SH-SY5Y (cell line): ENCODE measurements at regions not wholly inside any gene's neighbourhood (a gene's known extent, or its start where the extent isn't known, plus 50 kb on each side); places are given as distances from the start of the nearest gene placed in this dataset.

Experiments used
- GATA2 ChIP-seq: IDR thresholded peaks from 2 replicates; pipeline ENCODE4 v1.6.1; 2011; ENCODE audit warnings: mild to moderate bottlenecking, low read depth, low read length
- GATA3 ChIP-seq: IDR thresholded peaks from 2 replicates; pipeline ENCODE4 v1.6.1; 2011; ENCODE audit warnings: low read depth, mild to moderate bottlenecking, low read length, moderate library complexity

DNA sequence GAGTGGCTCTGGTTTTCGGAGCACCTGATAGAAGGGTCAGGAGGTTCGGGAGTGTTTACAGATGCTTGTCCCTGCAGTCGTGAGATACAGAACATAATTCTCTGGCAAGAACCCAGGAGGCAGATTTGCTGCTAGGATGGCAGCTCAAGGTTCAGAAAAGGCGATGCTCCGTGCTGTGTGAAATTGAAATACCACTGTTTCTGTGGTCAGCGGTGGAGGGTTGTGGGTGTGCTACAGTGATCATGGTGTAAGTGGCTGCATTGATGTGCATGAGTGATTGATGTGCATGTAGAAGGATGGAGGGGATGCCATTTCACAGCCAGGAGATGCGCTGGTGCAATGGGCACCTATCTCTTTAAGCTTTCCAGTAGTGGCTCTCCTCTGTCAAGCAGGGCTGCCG lies 322.1 kb downstream of the GALR1 start:
- no peak for TF ChIP-seq GATA3
- TF ChIP-seq GATA2: no peak
